IMR-90 (cell line): ENCODE measurements at regions not wholly inside any gene's neighbourhood (a gene's known extent, or its start where the extent isn't known, plus 50 kb on each side); places are given as distances from the start of the nearest gene placed in this dataset.

Experiments used
- ATAC-seq: fragments of 200-7000 bp; cut with Tn5 transposase; 2 replicates; pipeline ENCODE4 v1.9.1; 2020; ENCODE audit warnings: low read depth, mild to moderate bottlenecking, moderate library complexity
- BruUV-seq: library from RNA; stranded (reverse); fragments of 400-500 nt; replicated peaks from 2 replicates; lab custom pipeline; 2021; lab: Mats Ljungman, UMichigan
- CTCF ChIA-PET: fragments of 300-600 bp; formaldehyde crosslinking; extraction: SDS; loops from one replicate; lab custom pipeline; 2021; ENCODE audit warnings: antibody characterized with exemption; lab: Yijun Ruan, JAX
- POLR2A ChIA-PET: fragments of 300-600 bp; sonication (Branson Sonifier 250); formaldehyde crosslinking; loops from one replicate; lab custom pipeline; 2022; ENCODE audit warnings: antibody characterized with exemption; ENCODE audit not compliant: unreplicated experiment; lab: Charles Lee
- DNase-seq: peaks from one replicate; pipeline ENCODE4 v3.0.0; 2013
- H2AFZ ChIP-seq: replicated peaks from 2 replicates; pipeline ENCODE3; 2013; ENCODE audit warnings: low read length, mild to moderate bottlenecking; ENCODE audit not compliant: poor library complexity
- H2AK5ac ChIP-seq: 2 replicates; pipeline ENCODE4 v1.6.1; 2013; ENCODE audit warnings: low read depth, low read length, inconsistent platforms
- H2AK9ac ChIP-seq: replicated peaks from 2 replicates; pipeline ENCODE3; 2013; ENCODE audit warnings: mild to moderate bottlenecking, low read depth, low read length, moderate library complexity; ENCODE audit not compliant: poor library complexity
- H2BK120ac ChIP-seq: 2 replicates; pipeline ENCODE4 v1.6.1; 2013; ENCODE audit warnings: low read depth, low read length, inconsistent platforms
- H2BK15ac ChIP-seq: 3 replicates; pipeline ENCODE4 v1.6.1; 2013; ENCODE audit warnings: low read depth, low read length, inconsistent platforms
- H2BK20ac ChIP-seq: 2 replicates; pipeline ENCODE4 v1.6.1; 2013; ENCODE audit warnings: low read depth, mild to moderate bottlenecking, inconsistent platforms, low read length, moderate library complexity
- H2BK5ac ChIP-seq: 2 replicates; pipeline ENCODE4 v1.6.1; 2013; ENCODE audit warnings: mild to moderate bottlenecking, low read depth, low read length, inconsistent platforms; ENCODE audit not compliant: poor library complexity, severe bottlenecking
- H3K14ac ChIP-seq: replicated peaks from 2 replicates; pipeline ENCODE4 v1.6.1; 2013; ENCODE audit warnings: low read depth, low read length, inconsistent platforms
- H3K18ac ChIP-seq: 2 replicates; pipeline ENCODE4 v1.6.1; 2013; ENCODE audit warnings: low read depth, low read length, control low read depth
- H3K23ac ChIP-seq: 2 replicates; pipeline ENCODE4 v1.6.1; 2013; ENCODE audit warnings: low read depth, low read length, inconsistent platforms
- H3K27ac ChIP-seq: 2 replicates; pipeline ENCODE4 v1.5.1; 2013; ENCODE audit warnings: mild to moderate bottlenecking, control low read depth, low read length; ENCODE audit not compliant: insufficient read depth
- H3K27me3 ChIP-seq: 2 replicates; pipeline ENCODE4 v1.6.1; 2013; ENCODE audit warnings: low read length; ENCODE audit not compliant: control insufficient read depth, insufficient read depth
- H3K36me3 ChIP-seq: 2 replicates; pipeline ENCODE4 v1.6.1; 2013; ENCODE audit warnings: low read length, mixed read lengths; ENCODE audit not compliant: control insufficient read depth, insufficient read depth
- H3K4ac ChIP-seq: 2 replicates; pipeline ENCODE4 v1.6.1; 2013; ENCODE audit warnings: low read depth, low read length, inconsistent platforms
- H3K4me1 ChIP-seq: 2 replicates; pipeline ENCODE4 v1.6.1; 2013; ENCODE audit warnings: low read length, mixed read lengths; ENCODE audit not compliant: control insufficient read depth, insufficient read depth
- H3K4me2 ChIP-seq: 2 replicates; pipeline ENCODE4 v1.6.1; 2013; ENCODE audit warnings: low read depth, mild to moderate bottlenecking, control low read depth, low read length, moderate library complexity
- H3K4me3 ChIP-seq: 2 replicates; pipeline ENCODE4 v1.5.1; 2013; ENCODE audit warnings: low read depth, mild to moderate bottlenecking, control low read depth, low read length, moderate library complexity; ENCODE audit not compliant: insufficient read depth
- H3K56ac ChIP-seq: 2 replicates; pipeline ENCODE4 v1.6.1; 2013; ENCODE audit warnings: low read length, inconsistent platforms; ENCODE audit not compliant: insufficient read depth; ENCODE audit errors: extremely low read depth
- H3K79me1 ChIP-seq, 2 experiments: 2 replicates each; pipeline ENCODE4 v1.6.1; 2013; ENCODE audit warnings: low read length in 2 of 2, inconsistent platforms in 1 of 2, low read depth in 1 of 2
- H3K9ac ChIP-seq: 2 replicates; pipeline ENCODE4 v1.6.1; 2013; ENCODE audit warnings: low read depth, low read length, control low read depth
- H3K9me1 ChIP-seq: 2 replicates; pipeline ENCODE4 v1.6.1; 2013; ENCODE audit warnings: low read length, inconsistent platforms; ENCODE audit not compliant: insufficient read depth
- H3K9me3 ChIP-seq: 2 replicates; pipeline ENCODE4 v1.6.1; 2013; ENCODE audit warnings: low read length; ENCODE audit not compliant: control insufficient read depth, insufficient read depth
- H4K20me1 ChIP-seq: 2 replicates; pipeline ENCODE4 v1.6.1; 2013; ENCODE audit warnings: low read length, inconsistent platforms; ENCODE audit not compliant: insufficient read depth
- H4K5ac ChIP-seq: 2 replicates; pipeline ENCODE4 v1.6.1; 2013; ENCODE audit warnings: mild to moderate bottlenecking, low read depth, low read length, control low read depth
- H4K8ac ChIP-seq, 2 experiments: 2 replicates each; pipeline ENCODE4 v1.6.1; 2013; ENCODE audit warnings: low read depth in 2 of 2, low read length in 2 of 2, control low read depth in 1 of 2, inconsistent platforms in 1 of 2
- H4K91ac ChIP-seq: 2 replicates; pipeline ENCODE4 v1.6.1; 2013; ENCODE audit warnings: low read depth, low read length, inconsistent platforms; ENCODE audit not compliant: insufficient read depth
- BHLHE40 ChIP-seq: fragments of 150-350 bp; IDR thresholded peaks from 2 replicates; pipeline ENCODE4 v1.6.1; 2016; ENCODE audit warnings: mild to moderate bottlenecking, low read depth, low read length
- CEBPB ChIP-seq: IDR thresholded peaks from 2 replicates; pipeline ENCODE4 v1.6.1; 2012; ENCODE audit warnings: low read depth, low read length, improper control_type of control experiment
- MAZ ChIP-seq: IDR thresholded peaks from 2 replicates; pipeline ENCODE4 v1.6.1; 2012; ENCODE audit warnings: low read depth, mild to moderate bottlenecking, low read length, improper control_type of control experiment, moderate library complexity, borderline replicate concordance
- MXI1 ChIP-seq: IDR thresholded peaks from 2 replicates; pipeline ENCODE4 v1.6.1; 2012; ENCODE audit warnings: low read depth, mild to moderate bottlenecking, low read length, moderate library complexity, borderline replicate concordance
- RCOR1 ChIP-seq: IDR thresholded peaks from 2 replicates; pipeline ENCODE4 v1.6.1; 2012; ENCODE audit warnings: mild to moderate bottlenecking, low read length, improper control_type of control experiment; ENCODE audit not compliant: insufficient replicate concordance
- WGBS, 2 experiments: methylation state at CpG; one replicate each; pipeline versions ENCODE4 v1.1.5 to v1.1.7; 2013; ENCODE audit warnings: missing lambda C conversion rate in 2 of 2; ENCODE audit not compliant: insufficient read length in 1 of 2; ENCODE audit errors: extremely low coverage in 2 of 2; 5-methylcytosine and 5-hydroxymethylcytosine counted together
- dilution Hi-C: fragments of 300-500 bp; cut with HindIII; formaldehyde crosslinking; loops from one replicate; pipeline ENCODE4 v1.14.3; 2018; ENCODE audit warnings: low sequenced_read_pairs; ENCODE audit not compliant: unreplicated experiment
- in situ Hi-C: fragments of 300-500 bp; cut with MboI; formaldehyde crosslinking; loops from 3 replicates; pipeline ENCODE4 v1.14.3; 2019; ENCODE audit warnings: low sequenced_read_pairs, inconsistent platforms, mixed read lengths
- intact Hi-C: fragments of 100-400 bp; cut with micrococcal nuclease; formaldehyde crosslinking; loops from 2 replicates; pipeline ENCODE4 v1.10.0; 2022
- TF ChIP-seq, protein P1 (sequence below): conservative IDR thresholded peaks from 2 replicates; pipeline ENCODE4 v1.5.1; 2012; ENCODE audit warnings: mild to moderate bottlenecking, low read depth, low read length, improper control_type of control experiment

DNA sequence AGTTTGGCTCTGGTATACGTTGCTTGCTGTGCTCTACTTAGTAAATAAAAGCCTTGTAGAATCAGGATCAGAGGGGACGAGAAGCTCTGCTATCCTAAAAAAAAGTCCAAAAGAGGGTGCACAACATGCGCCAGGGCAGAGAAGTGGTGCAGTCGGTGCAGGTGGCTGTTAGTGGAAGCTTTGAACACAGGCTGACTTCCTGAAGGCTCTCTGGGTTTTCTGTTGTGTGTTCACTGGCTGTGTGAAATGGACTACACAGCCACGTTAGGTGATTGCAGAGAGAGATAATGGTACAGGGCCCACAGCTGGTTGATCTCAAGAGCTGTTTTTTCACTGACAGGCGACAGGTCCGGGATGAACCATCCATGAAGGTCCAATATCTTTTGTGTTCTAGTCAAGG, 167.4 kb downstream of the TMEM167A start:
- Histone ChIP-seq H3K4me1 (no peaks in the 10 kb centered on the region), H3K18ac (no peak overlapping the region), H4K5ac (no peak overlapping the region), H3K14ac (no peak overlapping the region), H3K9me3 (no peaks in the 10 kb centered on the region), H3K27me3 (no peaks in the 10 kb centered on the region), H3K23ac (no peak overlapping the region), H4K91ac (no peak overlapping the region), H3K4me3 (no peak overlapping the region), H2BK5ac (no peak overlapping the region), H2BK20ac (no peak overlapping the region), H3K56ac (no peak overlapping the region), H2AK5ac (no peak overlapping the region), H4K8ac (no peak overlapping the region), H3K79me1 (no peaks in the 10 kb centered on the region), H3K9me1 (no peaks in the 10 kb centered on the region), H2BK15ac (no peak overlapping the region), H2AFZ (no peak overlapping the region), H4K20me1 (no peaks in the 10 kb centered on the region), H3K36me3 (no peaks in the 10 kb centered on the region), H3K9ac (no peak overlapping the region), H2BK120ac (no peak overlapping the region), H3K4ac (no peak overlapping the region), H2AK9ac (no peak overlapping the region), H3K4me2 (no peak overlapping the region), H3K27ac (no peak overlapping the region)
- dilution Hi-C loops: no loop called here
- 68% methylated on average over 5 of the region's 7 CpGs; no CpG with 5 or more reads in 1 of the 2 experiments for WGBS, 2 experiments
- intact Hi-C loops: no loop called here
- ChIA-PET POLR2A (no interaction called here), CTCF (no interaction called here)
- in situ Hi-C loops: no loop called here
- no peak for ATAC-seq
- no peak for TF ChIP-seq MXI1
- TF ChIP-seq RCOR1: no peak
- TF ChIP-seq, protein P1, sequence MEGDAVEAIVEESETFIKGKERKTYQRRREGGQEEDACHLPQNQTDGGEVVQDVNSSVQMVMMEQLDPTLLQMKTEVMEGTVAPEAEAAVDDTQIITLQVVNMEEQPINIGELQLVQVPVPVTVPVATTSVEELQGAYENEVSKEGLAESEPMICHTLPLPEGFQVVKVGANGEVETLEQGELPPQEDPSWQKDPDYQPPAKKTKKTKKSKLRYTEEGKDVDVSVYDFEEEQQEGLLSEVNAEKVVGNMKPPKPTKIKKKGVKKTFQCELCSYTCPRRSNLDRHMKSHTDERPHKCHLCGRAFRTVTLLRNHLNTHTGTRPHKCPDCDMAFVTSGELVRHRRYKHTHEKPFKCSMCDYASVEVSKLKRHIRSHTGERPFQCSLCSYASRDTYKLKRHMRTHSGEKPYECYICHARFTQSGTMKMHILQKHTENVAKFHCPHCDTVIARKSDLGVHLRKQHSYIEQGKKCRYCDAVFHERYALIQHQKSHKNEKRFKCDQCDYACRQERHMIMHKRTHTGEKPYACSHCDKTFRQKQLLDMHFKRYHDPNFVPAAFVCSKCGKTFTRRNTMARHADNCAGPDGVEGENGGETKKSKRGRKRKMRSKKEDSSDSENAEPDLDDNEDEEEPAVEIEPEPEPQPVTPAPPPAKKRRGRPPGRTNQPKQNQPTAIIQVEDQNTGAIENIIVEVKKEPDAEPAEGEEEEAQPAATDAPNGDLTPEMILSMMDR: no peak
- TF ChIP-seq BHLHE40: no peak
- TF ChIP-seq CEBPB: no peak
- TF ChIP-seq MAZ: no peak
- no peak for DNase-seq
- no TSS peak for BruUV-seq
